Activated naive CD8-positive, alpha-beta T cell treated with anti-CD3 and anti-CD28 coated beads, Interleukin-2, amount 10 ng/mL, durations not matched to agents 7 days and 5 days (primary cell): ENCODE measurements at regions not wholly inside any gene's neighbourhood (a gene's known extent, or its start where the extent isn't known, plus 50 kb on each side); places are given as distances from the start of the nearest gene placed in this dataset.

Source experiments
- ATAC-seq: fragments of 150-1000 bp; cut with Tn5 transposase; one replicate; pipeline ENCODE4 v1.10.0; 2021; ENCODE audit warnings: low read depth, moderate library complexity
- POLR2A ChIA-PET: fragments of 350-600 bp; sonication (Branson Sonifier 250); formaldehyde crosslinking; loops from one replicate; lab custom pipeline; 2021; ENCODE audit warnings: antibody characterized with exemption; lab: Charles Lee
- DNase-seq: peaks from one replicate; pipeline ENCODE4 v3.0.0; 2021
- H3K27ac Mint-ChIP-seq: one replicate; pipeline ENCODE4 v1.8.0; 2022; ENCODE audit warnings: mild to moderate bottlenecking, mixed read lengths
- H3K27me3 Mint-ChIP-seq: one replicate; pipeline ENCODE4 v1.8.0; 2022; ENCODE audit warnings: mild to moderate bottlenecking, moderate library complexity, mixed read lengths
- H3K36me3 Mint-ChIP-seq: one replicate; pipeline ENCODE4 v1.8.0; 2021; ENCODE audit warnings: mild to moderate bottlenecking, mixed read lengths
- H3K4me1 Mint-ChIP-seq: one replicate; pipeline ENCODE4 v1.8.0; 2021; ENCODE audit warnings: mixed read lengths
- H3K4me3 Mint-ChIP-seq: one replicate; pipeline ENCODE4 v1.8.0; 2022; ENCODE audit warnings: mild to moderate bottlenecking, moderate library complexity, mixed read lengths
- H3K9me3 Mint-ChIP-seq: one replicate; pipeline ENCODE4 v1.8.0; 2021; ENCODE audit warnings: mixed read lengths

GRCh38 chr15:38614621-38615020, 50.0 kb upstream of the RASGRP1 start:
- ATAC-seq (no peak), DNase-seq (no peak)
- H3K4me3 Mint-ChIP-seq: no peak overlapping the region
- H3K9me3 Mint-ChIP-seq: no peaks in the 10 kb centered on the region
- H3K36me3 Mint-ChIP-seq: no peaks in the 10 kb centered on the region
- H3K4me1 Mint-ChIP-seq: peaks cover 47% of the 10 kb centered on the region
- POLR2A ChIA-PET: interaction anchor here (1.4 to 1.5 kb wide), 2 partner anchors 38 to 75 kb away, joined by 3 to 4 read pairs; no protein-coding TSS in a partner anchor
- peak overlapping the region; percentile 15 for H3K27ac Mint-ChIP-seq
- no peaks in the 10 kb centered on the region for H3K27me3 Mint-ChIP-seq

GRCh38 chr15:38617831-38618230, 53.2 kb upstream of the RASGRP1 start:
- peaks cover 26% of the 10 kb centered on the region for H3K4me1 Mint-ChIP-seq
- H3K36me3 Mint-ChIP-seq: no peaks in the 10 kb centered on the region
- POLR2A ChIA-PET: interaction anchor here (1.3 kb wide), 1 partner anchor 70 kb away, joined by 3 read pairs; no protein-coding TSS in a partner anchor

DNA sequence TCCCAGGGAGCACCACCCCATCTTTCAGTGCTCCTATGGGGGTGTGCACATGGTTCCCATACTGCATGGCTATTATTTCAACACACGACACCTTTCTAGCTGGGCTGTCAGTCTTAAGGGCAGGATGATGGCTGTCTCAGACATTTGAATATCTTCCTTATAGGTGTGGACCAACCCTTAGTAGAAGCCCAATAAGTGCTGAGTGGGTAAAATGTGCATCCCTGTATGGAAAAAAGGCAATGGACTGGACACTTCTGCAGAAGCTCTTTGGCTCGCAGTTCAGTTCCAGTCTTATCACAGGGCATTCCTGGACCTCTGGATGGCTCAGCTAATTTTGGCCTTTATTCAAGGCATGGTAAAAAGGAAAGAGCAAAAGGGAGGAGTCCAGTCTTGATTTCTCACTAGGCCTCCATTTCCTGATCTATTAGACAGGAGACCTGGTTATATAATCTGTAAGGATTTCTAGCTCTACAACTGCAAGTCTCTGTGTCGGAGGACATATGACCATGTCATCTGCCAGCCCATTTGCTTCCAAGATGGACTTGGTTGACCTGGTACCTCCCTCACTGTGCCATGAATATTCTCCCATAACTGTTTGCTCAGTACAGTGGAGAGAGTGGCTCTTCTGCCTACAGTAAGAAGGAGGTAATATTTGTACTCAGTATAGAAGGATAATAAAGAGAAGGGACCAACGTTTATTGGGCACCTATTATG, 53.8 kb upstream of the RASGRP1 start:
- Mint-ChIP-seq H3K9me3 (no peaks in the 10 kb centered on the region), H3K36me3 (peaks cover 3% of the 10 kb centered on the region), H3K27me3 (peaks cover 4% of the 10 kb centered on the region), H3K4me1 (peaks cover 23% of the 10 kb centered on the region), H3K4me3 (no peak overlapping the region), H3K27ac (no peak overlapping the region)
- DNase-seq (no peak), ATAC-seq (no peak)
- POLR2A ChIA-PET: interaction anchor here (1.3 kb wide), 1 partner anchor 69 kb away, joined by 3 read pairs; no protein-coding TSS in a partner anchor

More at GRCh38 chr15:38617831-38618230, 53.2 kb upstream of the RASGRP1 start:
- no peaks in the 10 kb centered on the region for H3K9me3 Mint-ChIP-seq
- DNase-seq (no peak), ATAC-seq (no peak)
- peaks cover 4% of the 10 kb centered on the region for H3K27me3 Mint-ChIP-seq
- H3K4me3 Mint-ChIP-seq: no peak overlapping the region
- no peak overlapping the region for H3K27ac Mint-ChIP-seq

DNA sequence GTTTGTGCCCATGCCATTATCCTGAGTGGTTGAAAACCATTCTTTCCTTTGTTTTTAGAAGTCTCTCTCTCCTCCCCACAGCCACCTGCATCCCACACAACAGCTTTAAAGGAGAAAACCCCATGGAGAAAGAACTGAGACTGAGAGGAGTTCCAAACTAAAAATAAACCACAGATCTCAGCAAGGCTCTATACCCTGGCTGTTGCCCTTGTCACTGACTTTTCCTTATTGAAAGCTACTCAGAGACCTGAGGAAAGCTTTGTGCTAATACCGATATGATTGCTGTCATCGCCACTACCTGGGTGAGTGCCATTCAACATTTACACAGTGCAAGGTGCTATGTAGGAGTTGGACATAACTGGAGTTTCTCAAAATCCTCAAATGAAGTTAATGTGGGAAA, 55.5 kb upstream of the RASGRP1 start:
- Mint-ChIP-seq H3K36me3 (peaks cover 3% of the 10 kb centered on the region), H3K4me3 (no peak overlapping the region), H3K27ac (no peak overlapping the region), H3K4me1 (peaks cover 16% of the 10 kb centered on the region), H3K9me3 (no peaks in the 10 kb centered on the region), H3K27me3 (peaks cover 4% of the 10 kb centered on the region)
- POLR2A ChIA-PET: no interaction called here
- DNase-seq (no peak), ATAC-seq (no peak)

GRCh38 chr15:38620851-38621594, 56.4 kb upstream of the RASGRP1 start:
- POLR2A ChIA-PET: interaction anchor here (0.7 to 1.2 kb wide), 2 partner anchors 8 to 57 kb away, joined by 3 read pairs; no protein-coding TSS in a partner anchor
- ATAC-seq: no peak
- DNase-seq: no peak
- peaks cover 19% of the 10 kb centered on the region for H3K4me1 Mint-ChIP-seq
- H3K4me3 Mint-ChIP-seq: no peak overlapping the region
- H3K9me3 Mint-ChIP-seq: no peaks in the 10 kb centered on the region
- peaks cover 4% of the 10 kb centered on the region for H3K27me3 Mint-ChIP-seq
- H3K27ac Mint-ChIP-seq: no peak overlapping the region
- H3K36me3 Mint-ChIP-seq: peaks cover 3% of the 10 kb centered on the region

GRCh38 chr15:38622304-38622703, 57.7 kb upstream of the RASGRP1 start:
- peaks cover 3% of the 10 kb centered on the region for H3K36me3 Mint-ChIP-seq
- no peak overlapping the region for H3K27ac Mint-ChIP-seq
- DNase-seq (no peak), ATAC-seq (no peak)
- POLR2A ChIA-PET: no interaction called here
- no peak overlapping the region for H3K4me3 Mint-ChIP-seq
- peaks cover 27% of the 10 kb centered on the region for H3K4me1 Mint-ChIP-seq
- H3K9me3 Mint-ChIP-seq: no peaks in the 10 kb centered on the region
- peaks cover 4% of the 10 kb centered on the region for H3K27me3 Mint-ChIP-seq

DNA sequence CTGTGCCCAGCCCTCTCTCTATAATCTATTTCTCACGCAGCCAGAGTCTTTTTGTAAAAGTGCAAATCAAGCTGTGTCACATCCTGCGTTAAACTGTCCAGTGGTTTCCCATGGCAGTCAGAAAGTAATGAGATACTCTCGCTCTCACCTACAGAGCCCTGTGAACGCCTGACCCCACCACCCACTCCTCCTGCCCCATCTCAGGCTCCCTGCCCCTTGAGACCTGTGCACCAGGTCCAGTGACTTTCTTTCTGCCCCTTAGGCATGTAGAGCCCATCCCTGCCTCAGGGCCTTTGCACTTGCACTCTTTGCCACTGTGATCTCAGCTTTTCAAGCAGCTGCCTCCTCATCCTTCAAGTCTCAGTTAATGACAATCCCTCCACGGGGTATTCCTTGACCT, 58.3 kb upstream of the RASGRP1 start:
- Mint-ChIP-seq H3K27ac (no peak overlapping the region), H3K27me3 (peaks cover 4% of the 10 kb centered on the region), H3K4me3 (no peak overlapping the region), H3K9me3 (no peaks in the 10 kb centered on the region), H3K36me3 (peaks cover 3% of the 10 kb centered on the region), H3K4me1 (peaks cover 27% of the 10 kb centered on the region)
- no peak for ATAC-seq
- POLR2A ChIA-PET: no interaction called here
- DNase-seq: no peak

DNA sequence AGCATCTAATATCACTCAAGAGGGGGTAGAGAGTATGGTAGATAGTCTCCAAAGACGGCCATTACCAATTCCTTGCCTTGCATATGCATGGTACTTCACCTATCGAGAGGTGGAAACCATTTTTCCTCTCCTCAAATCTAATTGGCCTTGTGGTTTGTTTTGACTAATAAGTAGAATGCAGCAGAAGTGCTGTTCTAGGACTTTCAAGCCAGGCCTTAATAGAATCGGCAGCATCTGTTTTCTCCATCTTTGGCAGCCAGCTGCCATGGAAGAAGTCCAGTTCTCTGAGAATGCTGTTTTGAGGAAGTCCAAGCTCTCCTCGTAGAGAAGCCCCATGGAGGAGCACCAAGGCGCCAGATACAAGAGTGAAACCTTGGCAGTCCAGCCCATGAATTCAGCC, 59.1 kb upstream of the RASGRP1 start:
- Mint-ChIP-seq H3K27me3 (peaks cover 4% of the 10 kb centered on the region), H3K4me1 (peaks cover 31% of the 10 kb centered on the region)
- POLR2A ChIA-PET: interaction anchor here (1.2 kb wide), 1 partner anchor 60 kb away, joined by 3 read pairs; no protein-coding TSS in a partner anchor

GRCh38 chr15:38624244-38625205, 59.9 kb upstream of the RASGRP1 start:
- no peaks in the 10 kb centered on the region for H3K9me3 Mint-ChIP-seq
- H3K4me1 Mint-ChIP-seq: peaks cover 36% of the 10 kb centered on the region
- H3K27ac Mint-ChIP-seq: no peak overlapping the region
- H3K27me3 Mint-ChIP-seq: peaks cover 4% of the 10 kb centered on the region
- no peak overlapping the region for H3K4me3 Mint-ChIP-seq
- ATAC-seq: no peak
- H3K36me3 Mint-ChIP-seq: peaks cover 3% of the 10 kb centered on the region
- POLR2A ChIA-PET: interaction anchor here (0.9 to 1.2 kb wide), 3 partner anchors 13 to 66 kb away, joined by 3 to 6 read pairs (median 3); no protein-coding TSS in a partner anchor
- no peak for DNase-seq

More for the DNA sequence above, 59.1 kb upstream of the RASGRP1 start:
- Mint-ChIP-seq H3K36me3 (peaks cover 3% of the 10 kb centered on the region), H3K27ac (no peak overlapping the region), H3K4me3 (no peak overlapping the region), H3K9me3 (no peaks in the 10 kb centered on the region)
- ATAC-seq: no peak
- DNase-seq: no peak

GRCh38 chr15:38625886-38626285, 61.3 kb upstream of the RASGRP1 start:
- peaks cover 33% of the 10 kb centered on the region for H3K4me1 Mint-ChIP-seq
- DNase-seq (no peak), ATAC-seq (no peak)
- H3K9me3 Mint-ChIP-seq: no peaks in the 10 kb centered on the region
- POLR2A ChIA-PET: interaction anchor here (0.7 to 1.2 kb wide), 3 partner anchors 13 to 65 kb away, joined by 3 to 4 read pairs (median 3); no protein-coding TSS in a partner anchor
- H3K27ac Mint-ChIP-seq: peak overlapping the region; percentile 76
- H3K4me3 Mint-ChIP-seq: no peak overlapping the region
- peaks cover 6% of the 10 kb centered on the region for H3K36me3 Mint-ChIP-seq
- peaks cover 2% of the 10 kb centered on the region for H3K27me3 Mint-ChIP-seq

DNA sequence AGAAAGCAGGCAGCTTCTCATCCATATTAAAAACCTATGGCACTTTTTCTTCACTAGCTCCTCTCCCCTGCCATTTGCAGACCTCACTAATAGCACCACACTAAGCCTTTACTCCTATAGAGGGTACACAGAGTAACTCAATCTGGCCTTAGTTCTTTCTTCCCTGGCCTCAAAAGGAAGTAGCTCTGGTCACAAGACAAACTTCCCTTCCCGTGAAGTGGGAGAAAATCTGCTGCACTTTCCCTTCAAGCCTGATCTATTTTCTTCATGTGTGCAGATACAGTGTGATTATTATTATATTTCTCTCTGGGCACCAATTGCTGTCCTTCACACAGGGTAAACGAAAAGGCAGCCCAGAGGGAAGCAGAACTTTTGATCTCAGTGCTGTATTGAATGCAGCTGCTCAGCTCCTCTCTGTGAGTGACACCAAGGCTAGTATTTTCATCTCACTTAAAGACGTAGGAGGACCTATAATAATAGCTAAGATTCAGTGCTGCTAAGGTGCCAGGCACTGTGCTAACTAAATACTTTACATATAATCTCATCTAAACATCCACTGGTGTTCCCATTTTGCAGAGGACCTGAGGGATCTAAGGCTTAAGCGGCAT, 61.9 kb upstream of the RASGRP1 start:
- Mint-ChIP-seq H3K9me3 (no peaks in the 10 kb centered on the region), H3K27me3 (no peaks in the 10 kb centered on the region), H3K4me1 (peaks cover 35% of the 10 kb centered on the region), H3K27ac (peak overlapping the region; percentile 76), H3K36me3 (peaks cover 6% of the 10 kb centered on the region), H3K4me3 (peak overlapping the region; percentile 49)
- POLR2A ChIA-PET: interaction anchor here (0.6 to 1.4 kb wide), 4 partner anchors 12 to 26 kb away, joined by 3 to 4 read pairs (median 3); no protein-coding TSS in a partner anchor
- DNase-seq (no peak), ATAC-seq (no peak)

DNA sequence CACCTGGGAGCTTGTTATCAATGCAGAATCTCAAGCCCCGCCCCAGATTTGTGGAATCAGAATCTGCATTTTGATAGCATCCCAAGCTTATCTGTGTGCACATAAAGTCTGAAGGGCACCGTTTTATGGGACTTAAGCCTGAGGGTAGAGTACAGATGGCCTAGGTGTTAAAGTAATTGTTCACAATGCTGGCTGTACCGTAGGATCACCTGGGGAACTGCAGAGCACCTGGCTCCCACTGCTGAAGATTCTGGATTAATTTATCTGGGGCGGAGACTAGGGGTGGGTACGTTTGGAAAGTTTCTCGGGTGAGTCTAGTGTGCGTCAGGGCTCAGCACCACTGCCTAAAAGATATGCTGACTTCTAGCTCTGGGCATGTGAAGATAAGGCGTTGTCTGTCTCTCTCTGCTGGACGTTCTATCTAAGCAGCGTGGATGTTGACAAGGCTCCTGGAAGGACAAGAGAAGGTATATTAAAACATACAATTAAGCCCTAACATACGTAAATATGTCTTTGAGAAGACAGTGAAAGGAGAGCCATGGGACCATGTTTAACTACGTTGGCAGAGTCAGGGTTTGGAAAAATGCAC, 63.2 kb upstream of the RASGRP1 start:
- Mint-ChIP-seq H3K4me1 (peaks cover 41% of the 10 kb centered on the region), H3K27me3 (no peaks in the 10 kb centered on the region), H3K4me3 (no peak overlapping the region), H3K27ac (no peak overlapping the region), H3K36me3 (peaks cover 8% of the 10 kb centered on the region), H3K9me3 (no peaks in the 10 kb centered on the region)
- no peak for DNase-seq
- ATAC-seq: no peak
- POLR2A ChIA-PET: no interaction called here
